Activated T-helper 2 cell treated with anti-CD3 and anti-CD28 coated beads, Interferon-gamma antibody, Interleukin-2, Interleukin-4, amounts not matched to agents 10 μg/mL and 5 μg/mL and 100 μg/mL, durations not matched to agents 14 hours and 24 hours and 36 hours (primary cell): ENCODE measurements at regions not wholly inside any gene's neighbourhood (a gene's known extent, or its start where the extent isn't known, plus 50 kb on each side); places are given as distances from the start of the nearest gene placed in this dataset.

Source experiments
- DNase-seq: peaks from one replicate; pipeline ENCODE4 v3.0.0; 2021; ENCODE audit warnings: low spot score
- H3K27ac Mint-ChIP-seq: one replicate; pipeline ENCODE4 v1.8.0; 2021; ENCODE audit warnings: mixed read lengths
- H3K27me3 Mint-ChIP-seq: one replicate; pipeline ENCODE4 v1.8.0; 2021; ENCODE audit warnings: low read depth, mixed read lengths
- H3K36me3 Mint-ChIP-seq: one replicate; pipeline ENCODE4 v1.8.0; 2021; ENCODE audit warnings: low read depth, mixed read lengths
- H3K4me1 Mint-ChIP-seq: one replicate; pipeline ENCODE4 v1.8.0; 2021; ENCODE audit warnings: low read depth, mixed read lengths
- H3K4me3 Mint-ChIP-seq: one replicate; pipeline ENCODE4 v1.8.0; 2021; ENCODE audit warnings: low read depth, mild to moderate bottlenecking, moderate library complexity, mixed read lengths
- H3K9me3 Mint-ChIP-seq: one replicate; pipeline ENCODE4 v1.8.0; 2021; ENCODE audit warnings: mixed read lengths
- intact Hi-C: fragments of 100-400 bp; cut with micrococcal nuclease; formaldehyde crosslinking; loops from one replicate; pipeline ENCODE4 v1.15.1; 2023

DNA sequence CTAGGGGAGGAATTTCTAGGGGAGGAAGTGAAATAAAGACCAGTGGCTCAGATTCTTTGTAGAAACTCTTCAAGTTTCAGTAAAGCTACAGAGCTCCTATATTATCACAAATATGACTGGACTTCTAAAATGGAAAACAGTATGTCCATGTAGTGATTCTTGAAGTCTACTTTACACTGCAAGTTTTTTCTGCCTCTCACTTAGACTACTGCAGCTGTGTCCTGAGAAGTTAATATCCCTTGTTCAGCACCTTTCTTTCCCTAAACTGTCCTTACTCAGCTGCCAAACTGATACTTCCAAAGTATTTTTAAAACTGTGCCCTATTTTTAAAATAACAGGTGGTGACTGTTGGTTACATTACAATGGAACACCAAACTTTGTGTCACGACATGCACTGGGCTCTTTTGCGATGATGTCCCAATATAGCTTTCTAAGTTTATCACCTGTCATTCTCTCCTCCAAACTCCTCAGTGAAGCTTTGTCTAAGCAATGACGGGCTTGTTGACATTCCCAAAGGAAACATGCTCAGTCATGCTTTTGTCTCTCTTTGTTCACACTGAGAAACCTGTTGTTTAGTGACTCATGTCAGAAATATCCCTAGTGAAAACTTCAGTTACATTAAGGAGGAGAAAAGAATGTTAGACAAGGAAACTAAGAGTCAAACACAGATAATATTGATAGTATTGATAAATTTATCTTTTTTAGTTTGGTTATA is 341.1 kb downstream of the ARL6IP6 start:
- Mint-ChIP-seq H3K27ac (no peak overlapping the region), H3K9me3 (no peaks in the 10 kb centered on the region), H3K4me3 (no peak overlapping the region), H3K36me3 (no peaks in the 10 kb centered on the region), H3K4me1 (no peaks in the 10 kb centered on the region), H3K27me3 (no peaks in the 10 kb centered on the region)
- intact Hi-C loops: no loop called here
- DNase-seq: no peak

GRCh38 chr2:153057743-153058142 is 339.3 kb downstream of the ARL6IP6 start:
- DNase-seq: no peak
- Mint-ChIP-seq H3K4me1 (no peaks in the 10 kb centered on the region), H3K4me3 (no peak overlapping the region), H3K9me3 (no peaks in the 10 kb centered on the region), H3K36me3 (no peaks in the 10 kb centered on the region), H3K27ac (no peak overlapping the region), H3K27me3 (no peaks in the 10 kb centered on the region)
- intact Hi-C loops: loop anchor here (1.0 kb wide), 1 partner anchor 23 kb away; no protein-coding TSS in a partner anchor

DNA sequence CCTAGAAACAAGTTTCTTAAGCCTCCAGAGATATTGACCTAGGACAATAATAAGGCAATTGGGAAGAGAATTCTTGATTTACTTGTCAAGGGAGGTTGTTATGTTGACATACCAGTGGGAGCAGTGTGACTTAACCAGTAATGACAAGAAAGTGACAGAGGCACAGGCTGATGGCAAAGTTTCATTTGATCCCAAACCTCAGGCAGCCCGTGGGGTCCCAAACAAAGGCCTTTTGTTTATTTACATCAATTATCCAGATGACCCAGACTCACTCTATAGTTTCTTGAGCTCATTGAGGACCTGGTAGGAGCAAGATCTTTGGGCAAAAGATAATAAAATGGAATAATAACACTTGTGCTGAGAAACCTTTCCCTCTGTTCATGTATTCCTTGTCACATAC is 336.8 kb downstream of the ARL6IP6 start:
- Mint-ChIP-seq H3K36me3 (no peaks in the 10 kb centered on the region), H3K27me3 (no peaks in the 10 kb centered on the region), H3K27ac (no peak overlapping the region), H3K4me3 (no peak overlapping the region), H3K4me1 (no peaks in the 10 kb centered on the region), H3K9me3 (no peaks in the 10 kb centered on the region)
- DNase-seq: no peak
- intact Hi-C loops: no loop called here

DNA sequence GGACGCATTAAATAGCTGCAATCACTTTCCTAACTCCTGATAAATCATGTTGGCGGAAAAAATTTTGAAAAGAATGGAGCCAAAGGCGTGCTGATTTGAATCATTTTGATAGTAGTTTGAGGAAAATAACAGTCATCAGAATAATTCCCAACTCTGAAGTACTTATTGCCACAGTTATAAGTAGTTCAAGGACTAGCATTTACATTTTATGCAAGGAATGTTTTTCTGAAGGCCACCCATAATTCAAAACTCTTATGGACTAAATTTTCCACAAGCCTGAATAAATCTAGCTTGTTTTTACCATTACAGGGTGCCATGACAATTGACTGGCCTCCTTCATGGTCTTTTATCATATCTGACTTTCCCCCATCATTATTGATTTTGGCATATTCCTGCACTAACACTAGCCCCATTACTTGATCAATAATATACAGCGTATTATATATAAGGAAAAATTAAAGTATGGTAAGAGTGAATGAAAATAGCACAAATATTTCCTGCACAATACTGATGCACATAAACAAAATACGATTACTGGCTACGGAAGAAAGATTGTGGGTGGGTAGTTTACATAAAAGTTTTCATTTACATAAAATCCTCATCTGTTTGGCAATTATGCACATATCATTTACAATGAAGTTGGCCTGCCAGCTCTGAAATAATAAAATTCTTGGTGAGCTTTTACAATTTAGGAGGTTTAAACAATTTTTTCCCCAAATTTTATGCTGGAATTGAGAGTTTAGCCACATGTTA is 334.6 kb downstream of the ARL6IP6 start:
- Mint-ChIP-seq H3K27ac (no peak overlapping the region), H3K9me3 (no peaks in the 10 kb centered on the region), H3K4me1 (no peaks in the 10 kb centered on the region), H3K36me3 (no peaks in the 10 kb centered on the region), H3K27me3 (no peaks in the 10 kb centered on the region), H3K4me3 (no peak overlapping the region)
- intact Hi-C loops: no loop called here
- no peak for DNase-seq

- Mint-ChIP-seq H3K27ac (no peak overlapping the region), H3K4me1 (no peaks in the 10 kb centered on the region), H3K36me3 (no peaks in the 10 kb centered on the region), H3K9me3 (peaks cover 3% of the 10 kb centered on the region), H3K27me3 (no peaks in the 10 kb centered on the region), H3K4me3 (no peak overlapping the region)
- no peak for DNase-seq
- intact Hi-C loops: no loop called here
These were observed 328.8 kb downstream of the ARL6IP6 start for GRCh38 chr2:153047220-153047619.

GRCh38 chr2:153043385-153043784 is 325.0 kb downstream of the ARL6IP6 start:
- Mint-ChIP-seq H3K4me1 (no peaks in the 10 kb centered on the region), H3K27ac (no peak overlapping the region)
- intact Hi-C loops: no loop called here

GRCh38 chr2:153028626-153029025 is 310.2 kb downstream of the ARL6IP6 start:
- Mint-ChIP-seq H3K27me3 (no peaks in the 10 kb centered on the region), H3K4me3 (no peak overlapping the region), H3K27ac (no peak overlapping the region), H3K9me3 (no peaks in the 10 kb centered on the region), H3K36me3 (no peaks in the 10 kb centered on the region), H3K4me1 (no peaks in the 10 kb centered on the region)
- intact Hi-C loops: no loop called here
- DNase-seq: no peak

More at GRCh38 chr2:153043385-153043784, 325.0 kb downstream of the ARL6IP6 start:
- Mint-ChIP-seq H3K9me3 (peaks cover 3% of the 10 kb centered on the region), H3K36me3 (no peaks in the 10 kb centered on the region), H3K27me3 (no peaks in the 10 kb centered on the region), H3K4me3 (no peak overlapping the region)
- no peak for DNase-seq

DNA sequence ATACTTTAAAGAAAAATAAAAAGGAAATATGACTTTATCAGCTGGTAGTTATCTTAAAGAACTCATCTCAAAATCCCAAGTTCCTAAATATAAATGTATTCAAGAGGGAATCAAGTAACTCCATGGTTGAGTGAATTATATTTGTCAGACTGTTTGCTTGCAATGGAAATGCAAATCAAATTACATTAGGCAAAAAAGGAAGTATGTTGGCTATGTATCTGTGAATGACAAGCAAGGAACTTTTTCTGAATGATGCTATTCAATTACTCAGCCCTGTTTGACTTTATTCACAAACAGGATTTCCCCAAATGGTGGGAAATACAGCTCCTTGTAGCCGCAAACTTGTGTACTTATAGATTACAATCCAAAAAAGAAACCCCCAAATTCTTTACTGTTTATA is 309.1 kb downstream of the ARL6IP6 start:
- intact Hi-C loops: no loop called here
- no peak for DNase-seq
- Mint-ChIP-seq H3K27ac (no peak overlapping the region), H3K36me3 (no peaks in the 10 kb centered on the region), H3K27me3 (no peaks in the 10 kb centered on the region), H3K9me3 (no peaks in the 10 kb centered on the region), H3K4me3 (no peak overlapping the region), H3K4me1 (no peaks in the 10 kb centered on the region)

DNA sequence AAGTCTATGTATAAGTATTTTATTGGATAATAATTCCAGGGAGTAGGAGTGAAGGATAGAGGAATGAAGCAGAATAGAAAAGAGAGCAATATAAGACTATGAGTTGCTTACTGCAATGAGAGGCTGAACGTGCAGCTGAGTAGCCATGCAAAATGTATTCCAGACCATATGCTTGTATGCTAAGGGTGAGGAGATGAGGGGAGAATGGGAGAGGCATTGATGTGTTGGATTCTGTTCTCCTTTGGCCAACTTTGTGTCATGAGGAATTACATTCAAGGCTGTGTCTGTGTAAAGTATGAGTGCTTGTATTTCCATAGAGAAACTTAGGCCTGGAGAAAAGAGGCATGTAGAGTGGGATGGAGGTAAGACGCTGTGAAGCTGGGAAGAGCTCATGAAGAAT is 301.8 kb downstream of the ARL6IP6 start:
- Mint-ChIP-seq H3K27me3 (no peaks in the 10 kb centered on the region), H3K4me3 (no peak overlapping the region), H3K27ac (no peak overlapping the region), H3K9me3 (peaks cover 23% of the 10 kb centered on the region), H3K36me3 (no peaks in the 10 kb centered on the region), H3K4me1 (no peaks in the 10 kb centered on the region)
- no peak for DNase-seq
- intact Hi-C loops: no loop called here

GRCh38 chr2:153005071-153005730 is 286.8 kb downstream of the ARL6IP6 start:
- no peaks in the 10 kb centered on the region for H3K9me3 Mint-ChIP-seq
- H3K27me3 Mint-ChIP-seq: no peaks in the 10 kb centered on the region
- DNase-seq: no peak
- intact Hi-C loops: no loop called here
- no peak overlapping the region for H3K27ac Mint-ChIP-seq
- H3K4me3 Mint-ChIP-seq: no peak overlapping the region
- H3K36me3 Mint-ChIP-seq: no peaks in the 10 kb centered on the region
- no peaks in the 10 kb centered on the region for H3K4me1 Mint-ChIP-seq

DNA sequence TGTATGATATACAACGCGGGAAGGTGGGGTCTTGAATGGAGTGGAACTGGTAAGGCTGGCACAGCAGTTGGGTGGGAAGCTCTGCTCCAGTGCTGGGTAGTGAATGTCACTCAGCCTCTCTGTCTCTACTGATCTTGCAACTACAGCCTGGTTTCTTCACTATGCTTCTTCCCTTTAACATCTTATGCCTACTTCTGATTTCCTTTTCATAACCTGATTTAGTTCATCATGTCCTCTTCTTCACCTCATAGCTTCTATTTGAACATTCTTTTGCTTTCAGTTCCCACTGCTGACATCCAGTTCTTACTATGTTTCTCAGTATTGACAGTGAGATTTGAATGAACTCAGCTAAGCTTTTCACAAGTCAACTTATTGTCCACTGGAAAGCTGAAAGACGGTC is 286.2 kb downstream of the ARL6IP6 start:
- DNase-seq: no peak
- Mint-ChIP-seq H3K27me3 (no peaks in the 10 kb centered on the region), H3K9me3 (no peaks in the 10 kb centered on the region), H3K4me3 (no peak overlapping the region), H3K36me3 (no peaks in the 10 kb centered on the region), H3K4me1 (no peaks in the 10 kb centered on the region), H3K27ac (no peak overlapping the region)
- intact Hi-C loops: no loop called here

- Mint-ChIP-seq H3K27ac (no peak overlapping the region), H3K4me1 (no peaks in the 10 kb centered on the region), H3K4me3 (no peak overlapping the region), H3K36me3 (no peaks in the 10 kb centered on the region), H3K27me3 (no peaks in the 10 kb centered on the region), H3K9me3 (peaks cover 13% of the 10 kb centered on the region)
- intact Hi-C loops: no loop called here
- DNase-seq: no peak
These were observed 255.7 kb downstream of the ARL6IP6 start for GRCh38 chr2:152974146-152974545.

- H3K36me3 Mint-ChIP-seq: no peaks in the 10 kb centered on the region
- peaks cover 18% of the 10 kb centered on the region for H3K9me3 Mint-ChIP-seq
- no peak overlapping the region for H3K4me3 Mint-ChIP-seq
- no peak overlapping the region for H3K27ac Mint-ChIP-seq
- H3K27me3 Mint-ChIP-seq: no peaks in the 10 kb centered on the region
- intact Hi-C loops: no loop called here
- no peak for DNase-seq
- H3K4me1 Mint-ChIP-seq: no peaks in the 10 kb centered on the region
These were observed 253.3 kb downstream of the ARL6IP6 start for GRCh38 chr2:152971685-152972084.
